ENCODE measurements at regions not wholly inside any gene's neighbourhood (a gene's known extent, or its start where the extent isn't known, plus 50 kb on each side); places are given as distances from the start of the nearest gene placed in this dataset.

- H3K27ac ChIP-seq = no peak overlapping the region
- no peaks in the 10 kb centered on the region for H3K9me3 ChIP-seq
- H3K4me1 ChIP-seq (ENCODE audit: control insufficient read depth in 1 of 2, insufficient read depth in 1 of 2, low read depth in 1 of 2, low read length in 1 of 2) = no peaks in the 10 kb centered on the region
- H3K27me3 ChIP-seq = peaks cover 5% of the 10 kb centered on the region
- no peak for TF ChIP-seq CTCF (IDR thresholded peaks at IDR 0.05)
- H3K36me3 ChIP-seq = no peaks in the 10 kb centered on the region
- H3K4me3 ChIP-seq (ENCODE audit: low read depth in 1 of 2, low read length in 1 of 2) = no peak overlapping the region
Measured at GRCh38 chr10:63751836-63752235, 230.6 kb downstream of the REEP3 start.

- H3K36me3 ChIP-seq = no peaks in the 10 kb centered on the region
- H3K9me3 ChIP-seq = no peaks in the 10 kb centered on the region
- no peak for TF ChIP-seq CTCF (IDR thresholded peaks at IDR 0.05)
- H3K4me3 ChIP-seq (ENCODE audit: low read depth in 1 of 2, low read length in 1 of 2) = no peak overlapping the region
- peaks cover 9% of the 10 kb centered on the region for H3K27me3 ChIP-seq
- H3K27ac ChIP-seq = no peak overlapping the region
- H3K4me1 ChIP-seq (ENCODE audit: control insufficient read depth in 1 of 2, insufficient read depth in 1 of 2, low read depth in 1 of 2, low read length in 1 of 2) = no peaks in the 10 kb centered on the region
Measured at GRCh38 chr10:63752318-63752717, 231.1 kb downstream of the REEP3 start.

GRCh38 chr10:63753808-63754207 is 232.6 kb downstream of the REEP3 start:
- H3K4me3 ChIP-seq (ENCODE audit: low read depth in 1 of 2, low read length in 1 of 2) = no peak overlapping the region
- H3K9me3 ChIP-seq = no peaks in the 10 kb centered on the region
- H3K27me3 ChIP-seq = peaks cover 16% of the 10 kb centered on the region
- H3K36me3 ChIP-seq = no peaks in the 10 kb centered on the region
- TF ChIP-seq CTCF (IDR thresholded peaks at IDR 0.05) = no peak
- no peaks in the 10 kb centered on the region for H3K4me1 ChIP-seq (ENCODE audit: control insufficient read depth in 1 of 2, insufficient read depth in 1 of 2, low read depth in 1 of 2, low read length in 1 of 2)
- H3K27ac ChIP-seq = no peak overlapping the region

- Histone ChIP-seq H3K9me3 (no peaks in the 10 kb centered on the region), H3K27ac (no peak overlapping the region), H3K4me3 (ENCODE audit: low read depth in 1 of 2, low read length in 1 of 2) (no peak overlapping the region), H3K4me1 (ENCODE audit: control insufficient read depth in 1 of 2, insufficient read depth in 1 of 2, low read depth in 1 of 2, low read length in 1 of 2) (no peaks in the 10 kb centered on the region), H3K36me3 (no peaks in the 10 kb centered on the region), H3K27me3 (peaks cover 16% of the 10 kb centered on the region)
- TF ChIP-seq CTCF (IDR thresholded peaks at IDR 0.05) = no peak
Measured at GRCh38 chr10:63755441-63755840, 234.2 kb downstream of the REEP3 start.

- H3K4me3 ChIP-seq (ENCODE audit: low read depth in 1 of 2, low read length in 1 of 2) = no peak overlapping the region
- no peak for TF ChIP-seq CTCF (IDR thresholded peaks at IDR 0.05)
- no peaks in the 10 kb centered on the region for H3K9me3 ChIP-seq
- H3K4me1 ChIP-seq (ENCODE audit: control insufficient read depth in 1 of 2, insufficient read depth in 1 of 2, low read depth in 1 of 2, low read length in 1 of 2) = no peaks in the 10 kb centered on the region
- no peaks in the 10 kb centered on the region for H3K36me3 ChIP-seq
- H3K27me3 ChIP-seq = peaks cover 16% of the 10 kb centered on the region
- no peak overlapping the region for H3K27ac ChIP-seq
Measured at GRCh38 chr10:63757067-63757466, 235.9 kb downstream of the REEP3 start.

- TF ChIP-seq CTCF (IDR thresholded peaks at IDR 0.05) = no peak
- Histone ChIP-seq H3K36me3 (no peaks in the 10 kb centered on the region), H3K27me3 (peaks cover 16% of the 10 kb centered on the region)
Measured at GRCh38 chr10:63758080-63758479, 236.9 kb downstream of the REEP3 start.

More at GRCh38 chr10:63758080-63758479, 236.9 kb downstream of the REEP3 start:
- Histone ChIP-seq H3K27ac (no peak overlapping the region), H3K9me3 (no peaks in the 10 kb centered on the region), H3K4me1 (ENCODE audit: control insufficient read depth in 1 of 2, insufficient read depth in 1 of 2, low read depth in 1 of 2, low read length in 1 of 2) (no peaks in the 10 kb centered on the region), H3K4me3 (ENCODE audit: low read depth in 1 of 2, low read length in 1 of 2) (no peak overlapping the region)
